CD4-positive, CD25-positive, alpha-beta regulatory T cell (primary cell): ENCODE measurements at regions not wholly inside any gene's neighbourhood (a gene's known extent, or its start where the extent isn't known, plus 50 kb on each side); places are given as distances from the start of the nearest gene placed in this dataset.

ENCODE experiments used
- ATAC-seq, 2 donors: fragments of 150-1000 bp; cut with Tn5 transposase; one replicate each; pipeline ENCODE4 v1.10.0; 2021; ENCODE audit warnings: low read depth in 2 of 2, moderate number of reproducible peaks in 2 of 2, moderate library complexity in 1 of 2
- DNase-seq, 3 donors: peaks; one replicate each; pipeline versions ENCODE4 v3.0.0 to v3.0.0-alpha.2; 2012 to 2022; ENCODE audit warnings: mixed read lengths in 1 of 3
- H3K27ac ChIP-seq: one replicate; pipeline ENCODE4 v1.7.0; 2013; ENCODE audit warnings: mild to moderate bottlenecking, low read length; ENCODE audit not compliant: insufficient read depth, poor library complexity, severe bottlenecking
- H3K27me3 ChIP-seq: one replicate; pipeline ENCODE4 v1.7.0; 2013; ENCODE audit warnings: low read length; ENCODE audit not compliant: control insufficient read depth, insufficient read depth
- H3K36me3 ChIP-seq: one replicate; pipeline ENCODE4 v1.7.0; 2013; ENCODE audit warnings: mild to moderate bottlenecking, low read length, moderate library complexity; ENCODE audit not compliant: control insufficient read depth, insufficient read depth
- H3K4me1 ChIP-seq: 2 replicates; pipeline ENCODE4 v1.7.0; 2013; ENCODE audit warnings: mild to moderate bottlenecking, low read length; ENCODE audit not compliant: insufficient read depth, control insufficient read depth, poor library complexity, severe bottlenecking
- H3K4me3 ChIP-seq: one replicate; pipeline ENCODE4 v1.7.0; 2013; ENCODE audit warnings: low read depth, mild to moderate bottlenecking, low read length, moderate library complexity
- H3K9me3 ChIP-seq, 2 experiments: 1 replicate in 1 of 2; 2 replicates in 1 of 2; pipeline ENCODE4 v1.7.0; 2013; ENCODE audit warnings: low read length in 2 of 2, mild to moderate bottlenecking in 1 of 2, moderate library complexity in 1 of 2; ENCODE audit not compliant: control insufficient read depth in 2 of 2
- H3K27ac Mint-ChIP-seq, 3 donors: one replicate each; pipeline ENCODE4 v1.8.0; 2020 to 2022; ENCODE audit warnings: mild to moderate bottlenecking in 3 of 3, mixed read lengths in 3 of 3, moderate library complexity in 2 of 3
- H3K27me3 Mint-ChIP-seq: one replicate; pipeline ENCODE4 v1.8.0; 2022; ENCODE audit warnings: mild to moderate bottlenecking, mixed read lengths
- H3K36me3 Mint-ChIP-seq: one replicate; pipeline ENCODE4 v1.8.0; 2020; ENCODE audit warnings: mixed read lengths
- H3K4me1 Mint-ChIP-seq, 4 donors: one replicate each; pipeline ENCODE4 v1.8.0; 2020 to 2022; ENCODE audit warnings: mixed read lengths in 4 of 4, mild to moderate bottlenecking in 1 of 4
- H3K4me3 Mint-ChIP-seq, 4 donors: one replicate each; pipeline ENCODE4 v1.8.0; 2020 to 2022; ENCODE audit warnings: mild to moderate bottlenecking in 4 of 4, mixed read lengths in 4 of 4, moderate library complexity in 3 of 4
- H3K9me3 Mint-ChIP-seq, 7 donors: one replicate each; pipeline ENCODE4 v1.8.0; 2020 to 2022; ENCODE audit warnings: mixed read lengths in 7 of 7, mild to moderate bottlenecking in 3 of 7, moderate library complexity in 2 of 7

DNA sequence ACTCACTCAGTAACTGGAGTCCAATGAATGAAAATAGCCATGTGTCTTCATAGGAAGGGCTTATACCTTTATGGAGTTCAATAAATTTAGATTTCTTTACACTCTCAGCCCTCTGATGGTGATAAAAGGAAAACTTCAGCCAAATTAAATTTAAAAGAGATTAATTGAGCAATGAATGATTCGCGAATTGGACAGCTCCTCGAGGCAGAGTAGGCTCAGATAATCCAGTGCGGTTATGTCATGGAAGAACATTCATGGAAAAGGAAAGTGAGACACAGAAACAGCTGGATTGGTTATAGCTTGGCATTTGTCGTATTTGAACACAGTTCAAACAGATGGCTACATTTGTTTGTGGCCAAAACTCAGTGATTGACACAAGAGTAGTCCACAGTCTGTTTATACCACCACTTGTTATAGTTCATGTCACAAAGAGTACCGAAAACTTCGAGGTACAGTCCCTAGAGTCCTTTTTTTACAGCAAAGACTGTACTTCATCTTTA lies 54.6 kb upstream of the TACR3 start:
- H3K4me1 Mint-ChIP-seq = no peaks in the 10 kb centered on the region
- no peak overlapping the region for H3K4me3 ChIP-seq

DNA sequence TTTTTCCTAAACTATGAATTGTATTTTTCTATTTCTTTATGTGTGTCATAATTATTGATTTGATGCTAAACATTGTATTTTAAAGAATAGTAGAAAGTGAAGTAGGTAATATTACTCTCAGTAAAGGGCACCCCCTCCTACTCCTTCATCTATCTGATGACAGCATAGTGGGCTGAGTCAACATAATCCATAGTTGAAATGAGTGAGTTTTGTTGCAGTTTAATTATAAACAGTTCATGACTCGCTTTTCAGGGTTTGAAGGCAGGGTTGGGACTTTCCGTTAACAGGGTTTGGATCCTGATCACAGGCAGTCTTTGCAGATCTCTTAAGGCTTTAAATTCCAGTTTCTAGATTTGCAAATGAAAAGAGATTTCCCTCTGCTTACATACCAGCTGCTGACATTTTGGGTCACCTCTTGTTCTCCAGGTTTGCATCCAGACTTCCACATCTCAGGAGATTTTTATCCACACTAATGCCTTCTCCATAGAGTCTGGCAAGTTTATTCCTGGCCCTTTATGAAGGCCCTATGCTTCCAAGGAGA lies 54.0 kb upstream of the TACR3 start:
- ATAC-seq = no peak
- no peaks in the 10 kb centered on the region for H3K36me3 ChIP-seq
- Mint-ChIP-seq H3K27me3 (no peaks in the 10 kb centered on the region), H3K9me3 (peaks cover 0 to 3% (median 0%) of the 10 kb centered on the region in 7 donors), H3K4me1 (no peaks in the 10 kb centered on the region), H3K4me3 (no peak overlapping the region), H3K27ac (no peak overlapping the region), H3K36me3 (no peaks in the 10 kb centered on the region)
- no peaks in the 10 kb centered on the region for H3K27me3 ChIP-seq
- no peaks in the 10 kb centered on the region for H3K9me3 ChIP-seq
- H3K4me3 ChIP-seq = no peak overlapping the region
- DNase-seq = no peak
- no peaks in the 10 kb centered on the region for H3K4me1 ChIP-seq
- no peak overlapping the region for H3K27ac ChIP-seq

More for the DNA sequence above, 54.6 kb upstream of the TACR3 start:
- Histone ChIP-seq H3K4me1 (no peaks in the 10 kb centered on the region), H3K27me3 (no peaks in the 10 kb centered on the region), H3K27ac (no peak overlapping the region), H3K9me3 (no peaks in the 10 kb centered on the region), H3K36me3 (no peaks in the 10 kb centered on the region)
- ATAC-seq = no peak
- Mint-ChIP-seq H3K36me3 (no peaks in the 10 kb centered on the region), H3K27me3 (no peaks in the 10 kb centered on the region), H3K9me3 (peaks cover 0 to 3% (median 0%) of the 10 kb centered on the region in 7 donors), H3K27ac (no peak overlapping the region), H3K4me3 (no peak overlapping the region)
- DNase-seq = no peak
